ENCODE measurements at regions not wholly inside any gene's neighbourhood (a gene's known extent, or its start where the extent isn't known, plus 50 kb on each side); places are given as distances from the start of the nearest gene placed in this dataset.

GRCh38 chr5:111869681-111870080 lies 112.7 kb upstream of the NREP start:
- DNase-seq = no peak

GRCh38 chr5:111865356-111865755 lies 108.4 kb upstream of the NREP start:
- DNase-seq = no peak

- DNase-seq = no peak
Observed at GRCh38 chr5:111863801-111864200, 106.8 kb upstream of the NREP start.

- DNase-seq = peak; percentile 79
Observed at GRCh38 chr5:111859533-111860270, 102.7 kb upstream of the NREP start.

- DNase-seq = peak; percentile 30
Observed at GRCh38 chr5:111859031-111859430, 102.0 kb upstream of the NREP start.

GRCh38 chr5:111857623-111858022 lies 100.6 kb upstream of the NREP start:
- DNase-seq = no peak

- peak; percentile 22 for DNase-seq
Observed at GRCh38 chr5:111856876-111857466, 100.0 kb upstream of the NREP start.

GRCh38 chr5:111855356-111855755 lies 98.4 kb upstream of the NREP start:
- DNase-seq = no peak

- no peak for DNase-seq
Observed at GRCh38 chr5:111854186-111854585, 97.2 kb upstream of the NREP start.

- peak; percentile 53 for DNase-seq
Observed at GRCh38 chr5:111853748-111854147, 96.8 kb upstream of the NREP start.

- DNase-seq = no peak
Observed at GRCh38 chr5:111851631-111852548, 94.9 kb upstream of the NREP start.

GRCh38 chr5:111848476-111848875 lies 91.5 kb upstream of the NREP start:
- peak; percentile 53 for DNase-seq

GRCh38 chr5:111847052-111847925 lies 90.3 kb upstream of the NREP start:
- no peak for DNase-seq

- no peak for DNase-seq
Observed at GRCh38 chr5:111840036-111840674, 83.2 kb upstream of the NREP start.

GRCh38 chr5:111839438-111839837 lies 82.4 kb upstream of the NREP start:
- DNase-seq = no peak

- DNase-seq = no peak
Observed at GRCh38 chr5:111836426-111836825, 79.4 kb upstream of the NREP start.

- no peak for DNase-seq
Observed at GRCh38 chr5:111834926-111835599, 78.1 kb upstream of the NREP start.

GRCh38 chr5:111830333-111830732 lies 73.3 kb upstream of the NREP start:
- DNase-seq = no peak

- no peak for DNase-seq
Observed at GRCh38 chr5:111829701-111830100, 72.7 kb upstream of the NREP start.

GRCh38 chr5:111826064-111826463 lies 69.1 kb upstream of the NREP start:
- DNase-seq = no peak

GRCh38 chr5:111820072-111820471 lies 63.1 kb upstream of the NREP start:
- no peak for DNase-seq

All from tongue (tissue), 1 donor.